ENCODE measurements at regions not wholly inside any gene's neighbourhood (a gene's known extent, or its start where the extent isn't known, plus 50 kb on each side); places are given as distances from the start of the nearest gene placed in this dataset.

DNA sequence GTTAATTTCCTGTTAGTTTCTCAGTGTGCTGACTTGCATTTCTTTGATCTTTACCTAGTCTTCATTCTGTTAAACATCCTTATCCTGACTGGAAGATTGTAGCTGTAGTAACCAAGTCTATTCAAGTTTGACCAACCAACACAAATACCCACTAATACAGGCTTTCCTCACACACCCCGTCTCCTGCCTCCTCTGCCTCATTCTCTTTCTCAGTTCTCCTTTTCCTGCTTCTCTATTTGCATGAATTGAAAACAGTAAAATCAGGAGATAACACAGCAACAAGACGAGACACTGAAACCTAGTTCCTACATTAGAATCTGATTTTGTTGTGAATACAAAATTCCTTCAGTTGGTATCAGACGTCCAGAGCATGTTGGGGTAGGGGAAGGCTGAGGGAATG, 116.9 kb upstream of the ARPP21 start:
- H3K4me3 Mint-ChIP-seq: no peak overlapping the region
- H3K27me3 Mint-ChIP-seq: no peaks in the 10 kb centered on the region
- H3K9me3 Mint-ChIP-seq: peaks cover 0 to 2% (median under 1%) of the 10 kb centered on the region in 3 donors
- H3K36me3 Mint-ChIP-seq: no peaks in the 10 kb centered on the region
- no peak overlapping the region for H3K27ac Mint-ChIP-seq
- H3K4me1 Mint-ChIP-seq: peaks cover 0 to 1% (median 0%) of the 10 kb centered on the region in 3 donors

DNA sequence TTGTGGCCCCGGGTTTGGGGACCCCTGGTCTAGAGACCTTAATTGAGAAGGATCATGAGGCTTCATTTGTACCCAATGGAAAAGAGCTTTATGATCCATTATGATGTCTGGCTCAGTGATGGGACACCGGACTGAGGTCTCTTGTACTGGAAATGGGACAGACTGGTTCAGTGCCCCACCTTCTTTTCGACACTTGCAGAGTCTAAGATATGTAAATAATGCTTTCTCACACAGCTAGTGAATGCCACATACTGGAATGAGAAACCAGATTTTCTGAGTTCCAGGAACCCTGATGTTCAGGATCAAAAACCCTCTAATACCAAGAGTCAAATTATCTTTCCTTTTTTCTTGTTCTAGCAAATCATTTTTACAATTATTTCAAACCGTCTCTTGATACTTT, 116.3 kb upstream of the ARPP21 start:
- H3K9me3 Mint-ChIP-seq: no peaks in the 10 kb centered on the region
- H3K4me3 Mint-ChIP-seq: no peak overlapping the region
- H3K27me3 Mint-ChIP-seq: no peaks in the 10 kb centered on the region
- no peaks in the 10 kb centered on the region for H3K36me3 Mint-ChIP-seq
- no peak overlapping the region for H3K27ac Mint-ChIP-seq
- H3K4me1 Mint-ChIP-seq: peaks cover 0 to 1% (median 0%) of the 10 kb centered on the region in 3 donors

DNA sequence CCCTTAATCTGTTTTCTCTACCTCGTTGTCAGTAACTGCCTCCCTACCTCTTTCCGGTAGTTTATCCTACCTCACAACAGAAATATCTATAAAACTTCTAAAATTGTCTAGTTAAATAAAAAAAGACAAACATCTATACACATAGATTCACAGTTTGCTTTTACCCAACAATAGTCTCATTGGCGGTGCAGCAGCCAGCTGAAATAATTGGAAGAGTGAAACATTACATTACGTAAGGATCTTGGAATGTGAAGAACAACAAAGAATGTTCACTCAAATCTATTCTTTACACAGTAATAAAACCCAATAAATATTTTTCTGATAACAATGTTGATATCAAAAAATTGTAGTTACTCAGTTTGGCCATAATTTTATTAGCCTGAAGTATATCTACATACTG, 115.5 kb upstream of the ARPP21 start:
- no peak overlapping the region for H3K4me3 Mint-ChIP-seq
- H3K27ac Mint-ChIP-seq: no peak overlapping the region
- H3K36me3 Mint-ChIP-seq: no peaks in the 10 kb centered on the region
- peaks cover 0 to 1% (median 0%) of the 10 kb centered on the region in 3 donors for H3K4me1 Mint-ChIP-seq
- no peaks in the 10 kb centered on the region for H3K27me3 Mint-ChIP-seq
- no peaks in the 10 kb centered on the region for H3K9me3 Mint-ChIP-seq

DNA sequence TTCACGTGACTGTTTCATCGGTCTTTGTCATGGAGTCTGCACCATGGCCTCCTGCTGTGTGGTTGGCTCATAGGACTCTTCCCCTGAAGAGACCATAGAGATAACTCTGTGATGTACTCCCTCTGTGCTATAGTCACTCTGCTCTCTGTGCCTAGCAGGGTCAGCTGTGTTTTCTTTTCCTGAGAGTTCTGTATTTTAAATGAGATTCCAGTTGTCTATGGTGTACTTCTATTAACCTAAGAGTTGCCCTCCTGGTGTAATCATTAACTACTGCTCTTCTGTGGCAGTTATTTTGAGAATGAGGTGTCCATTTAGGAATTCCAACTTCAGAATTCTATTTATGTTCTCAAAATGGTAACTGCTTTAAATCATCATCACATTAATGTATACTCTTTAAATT, 114.5 kb upstream of the ARPP21 start:
- H3K9me3 Mint-ChIP-seq: peaks cover 0 to under 1% (median 0%) of the 10 kb centered on the region in 3 donors
- H3K36me3 Mint-ChIP-seq: no peaks in the 10 kb centered on the region
- H3K27me3 Mint-ChIP-seq: no peaks in the 10 kb centered on the region
- H3K4me3 Mint-ChIP-seq: no peak overlapping the region
- peaks cover 0 to 1% (median 0%) of the 10 kb centered on the region in 3 donors for H3K4me1 Mint-ChIP-seq
- no peak overlapping the region for H3K27ac Mint-ChIP-seq

DNA sequence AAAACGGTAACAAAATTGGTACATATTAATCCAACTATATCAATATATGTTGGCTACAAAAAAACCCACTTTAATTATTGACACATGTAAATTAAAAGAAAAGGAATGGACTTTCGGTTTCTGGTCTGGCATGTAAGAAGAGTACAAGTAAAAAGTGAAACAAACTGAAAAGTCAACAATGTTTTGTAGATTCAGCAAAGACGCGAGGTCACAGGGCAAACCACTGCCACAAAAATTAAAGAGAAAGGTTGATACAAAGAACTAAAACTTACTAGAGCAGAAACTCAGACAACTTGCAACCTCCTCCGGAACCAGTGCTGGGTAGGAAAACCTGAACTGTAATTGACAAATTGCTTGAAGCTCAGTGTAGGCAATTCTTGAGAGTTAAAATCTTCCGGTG, 110.6 kb upstream of the ARPP21 start:
- H3K36me3 Mint-ChIP-seq: no peaks in the 10 kb centered on the region
- H3K4me3 Mint-ChIP-seq: no peak overlapping the region
- H3K4me1 Mint-ChIP-seq: no peaks in the 10 kb centered on the region
- no peak overlapping the region for H3K27ac Mint-ChIP-seq
- H3K27me3 Mint-ChIP-seq: no peaks in the 10 kb centered on the region
- peaks cover 0 to 2% (median 0%) of the 10 kb centered on the region in 3 donors for H3K9me3 Mint-ChIP-seq

DNA sequence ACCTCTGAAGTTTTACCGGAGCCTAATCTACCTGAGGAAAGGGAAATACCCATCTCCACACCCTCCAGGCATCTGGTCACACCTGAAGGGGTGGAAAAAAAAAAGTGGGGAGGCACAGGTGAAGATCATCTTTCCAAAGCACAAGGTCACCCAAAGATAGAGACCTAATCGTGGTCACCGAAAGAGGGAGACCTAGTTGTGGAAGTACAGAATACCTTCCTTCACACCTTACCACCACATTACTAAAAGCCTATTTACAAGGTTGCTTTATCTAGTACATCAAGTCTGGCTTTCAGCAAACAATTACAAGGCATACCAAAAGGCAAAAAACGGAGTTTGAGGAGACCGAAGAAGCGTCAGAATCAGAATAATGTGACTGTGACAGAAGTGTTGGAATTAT, 110.0 kb upstream of the ARPP21 start:
- Mint-ChIP-seq H3K9me3 (peaks cover 0 to 2% (median 0%) of the 10 kb centered on the region in 3 donors), H3K4me1 (no peaks in the 10 kb centered on the region), H3K27ac (no peak overlapping the region), H3K27me3 (no peaks in the 10 kb centered on the region), H3K36me3 (no peaks in the 10 kb centered on the region), H3K4me3 (no peak overlapping the region)

DNA sequence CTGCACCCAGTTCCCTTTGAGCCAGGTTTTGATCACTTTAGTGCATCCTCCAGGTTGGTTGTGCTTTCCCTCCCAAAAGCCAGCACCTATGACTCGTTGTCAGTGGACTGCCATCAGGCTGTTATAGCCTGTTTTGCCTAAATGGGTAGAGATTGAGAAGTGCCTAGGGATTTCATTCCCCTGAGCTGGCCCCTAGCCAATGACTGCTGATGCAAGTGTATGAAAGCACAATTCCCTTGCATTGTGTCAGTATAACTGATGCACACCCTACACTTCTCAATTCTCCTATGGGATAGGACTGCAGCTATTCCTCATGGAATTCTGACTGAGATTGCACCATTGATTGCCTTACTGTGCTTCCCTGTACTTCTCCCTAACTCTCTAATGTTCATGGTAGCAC, 102.1 kb upstream of the ARPP21 start:
- Mint-ChIP-seq H3K36me3 (no peaks in the 10 kb centered on the region), H3K4me3 (no peak overlapping the region), H3K4me1 (no peaks in the 10 kb centered on the region), H3K9me3 (peaks cover 0 to 2% (median 0%) of the 10 kb centered on the region in 3 donors), H3K27me3 (no peaks in the 10 kb centered on the region), H3K27ac (no peak overlapping the region)

DNA sequence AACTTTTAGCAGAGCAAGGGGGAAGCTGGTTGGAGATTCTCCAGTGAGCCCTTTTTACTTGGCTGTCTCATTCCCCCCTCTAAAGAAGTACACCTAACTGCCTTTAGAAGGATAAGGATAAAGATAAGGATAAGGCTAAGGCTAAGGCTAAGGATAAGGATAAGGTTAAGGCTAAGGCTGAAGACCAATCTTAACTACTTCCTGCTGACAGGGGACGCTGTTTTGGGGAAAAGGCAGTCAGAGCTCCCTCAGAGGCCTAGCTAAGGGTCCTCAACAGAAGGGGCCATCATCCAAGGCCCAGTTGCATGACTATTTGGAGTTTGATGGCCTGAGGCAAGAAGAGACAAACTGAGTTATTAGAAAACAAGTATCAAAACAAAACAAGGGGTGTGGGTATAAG, 94.3 kb upstream of the ARPP21 start:
- Mint-ChIP-seq H3K27ac (no peak overlapping the region), H3K27me3 (no peaks in the 10 kb centered on the region), H3K9me3 (peaks cover 0 to 4% (median 4%) of the 10 kb centered on the region in 3 donors), H3K4me3 (no peak overlapping the region), H3K36me3 (no peaks in the 10 kb centered on the region), H3K4me1 (peaks cover 0 to 2% (median 0%) of the 10 kb centered on the region in 3 donors)

DNA sequence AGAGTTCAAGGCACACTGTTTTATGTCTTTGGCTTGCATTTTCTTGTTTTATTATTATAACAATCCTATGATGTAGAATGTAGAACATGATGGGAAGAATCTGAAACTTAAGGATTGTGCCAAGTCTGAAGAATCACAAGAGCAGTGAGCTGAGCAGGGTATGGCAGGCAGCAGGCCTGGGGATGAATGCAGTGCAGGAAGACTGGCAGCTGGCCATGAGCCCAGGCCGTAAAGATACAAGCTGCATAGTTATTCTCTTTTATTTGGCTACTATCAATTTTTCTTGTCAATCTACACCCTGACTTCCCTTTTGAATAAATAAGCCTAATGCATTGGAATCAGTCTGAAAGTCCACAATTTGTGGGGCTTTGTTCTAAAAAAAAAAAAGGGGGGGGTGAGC, 89.6 kb upstream of the ARPP21 start:
- H3K4me1 Mint-ChIP-seq: no peaks in the 10 kb centered on the region
- H3K27ac Mint-ChIP-seq: no peak overlapping the region
- no peaks in the 10 kb centered on the region for H3K27me3 Mint-ChIP-seq
- no peaks in the 10 kb centered on the region for H3K36me3 Mint-ChIP-seq
- H3K9me3 Mint-ChIP-seq: peaks cover 0 to 4% (median 2%) of the 10 kb centered on the region in 3 donors
- no peak overlapping the region for H3K4me3 Mint-ChIP-seq

DNA sequence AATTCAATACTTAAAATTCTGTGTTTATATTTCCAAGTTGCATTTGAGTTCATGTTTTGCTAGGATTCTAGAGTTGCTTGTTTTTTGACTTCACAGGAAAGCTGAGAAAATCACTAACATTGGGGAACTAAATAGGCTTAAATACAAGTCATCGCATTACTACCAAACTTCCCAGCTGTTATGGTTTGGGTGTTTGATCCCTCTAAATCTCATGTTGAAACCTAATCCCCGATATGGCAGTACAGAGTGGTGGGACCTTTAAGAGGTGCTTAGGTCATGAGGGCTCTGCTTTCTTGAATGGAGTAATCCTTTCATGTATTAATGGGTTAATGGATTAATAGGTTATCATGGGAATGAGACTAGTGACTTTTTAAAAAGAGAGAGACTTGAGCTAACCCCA, 77.2 kb upstream of the ARPP21 start:
- H3K27ac Mint-ChIP-seq: no peak overlapping the region
- H3K4me3 Mint-ChIP-seq: no peak overlapping the region
- no peaks in the 10 kb centered on the region for H3K4me1 Mint-ChIP-seq
- H3K9me3 Mint-ChIP-seq: peaks cover 3 to 4% (median 3%) of the 10 kb centered on the region in 3 donors
- H3K36me3 Mint-ChIP-seq: no peaks in the 10 kb centered on the region
- no peaks in the 10 kb centered on the region for H3K27me3 Mint-ChIP-seq

DNA sequence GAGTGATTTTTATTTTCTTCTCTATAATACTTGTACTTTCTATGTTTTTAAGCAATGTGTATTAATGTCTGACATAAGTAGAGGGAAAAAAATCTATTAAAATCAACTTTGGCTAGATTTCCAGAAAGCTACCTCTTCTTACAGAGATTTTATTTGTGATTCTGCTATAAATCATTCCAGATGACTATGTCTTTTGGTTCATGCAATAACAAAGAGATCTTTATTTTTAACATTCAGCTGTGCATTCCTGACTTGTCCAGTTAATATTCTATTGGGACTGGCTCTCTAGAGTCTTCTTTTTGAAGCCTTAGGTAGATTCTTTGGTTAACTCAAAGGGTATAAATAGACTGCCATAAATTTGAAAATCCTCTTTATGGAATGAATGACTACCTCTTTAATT, 74.3 kb upstream of the ARPP21 start:
- H3K4me1 Mint-ChIP-seq: no peaks in the 10 kb centered on the region
- no peaks in the 10 kb centered on the region for H3K36me3 Mint-ChIP-seq
- H3K27me3 Mint-ChIP-seq: no peaks in the 10 kb centered on the region
- no peak overlapping the region for H3K4me3 Mint-ChIP-seq
- H3K9me3 Mint-ChIP-seq: peaks cover 0 to 2% (median 0%) of the 10 kb centered on the region in 3 donors
- H3K27ac Mint-ChIP-seq: no peak overlapping the region

Data from IgD-negative memory B cell (primary cell).